MM.1S (cell line): ENCODE measurements at regions not wholly inside any gene's neighbourhood (a gene's known extent, or its start where the extent isn't known, plus 50 kb on each side); places are given as distances from the start of the nearest gene placed in this dataset.

ENCODE experiments used
- DNase-seq: peaks from one replicate; pipeline ENCODE4 v3.0.0-alpha.2; 2015
- H2AFZ ChIP-seq: fragments of 300-600 bp; sonication (generic); 2 replicates; pipeline ENCODE4 v1.6.0; 2016; ENCODE audit warnings: antibody characterized with exemption, low read length
- H3F3A ChIP-seq: fragments of 300-600 bp; sonication (generic); 2 replicates; pipeline ENCODE4 v1.6.1; 2016; ENCODE audit warnings: mild to moderate bottlenecking, antibody characterized with exemption, low read length, moderate library complexity, mixed read lengths; ENCODE audit not compliant: insufficient read depth
- H3K27ac ChIP-seq: fragments of 300-600 bp; sonication (generic); 2 replicates; pipeline ENCODE4 v1.5.1; 2016; ENCODE audit warnings: mild to moderate bottlenecking, low read length
- H3K27me3 ChIP-seq: fragments of 300-600 bp; sonication (generic); replicated peaks from 2 replicates; pipeline ENCODE4 v1.6.0; 2016; ENCODE audit warnings: low read length; ENCODE audit not compliant: insufficient read depth
- H3K36me3 ChIP-seq: fragments of 300-600 bp; sonication (generic); replicated peaks from 2 replicates; pipeline ENCODE4 v1.6.1; 2016; ENCODE audit warnings: mild to moderate bottlenecking, low read length, mixed read lengths; ENCODE audit not compliant: insufficient read depth
- H3K4me1 ChIP-seq: fragments of 300-600 bp; sonication (generic); 2 replicates; pipeline ENCODE4 v1.6.1; 2016; ENCODE audit warnings: low read length, mixed read lengths
- H3K4me2 ChIP-seq: fragments of 300-600 bp; sonication (generic); 2 replicates; pipeline ENCODE4 v1.6.0; 2016; ENCODE audit warnings: low read depth, low read length
- H3K4me3 ChIP-seq: fragments of 300-600 bp; sonication (generic); 2 replicates; pipeline ENCODE4 v1.5.1; 2016; ENCODE audit warnings: low read length, mixed read lengths
- H3K79me2 ChIP-seq: fragments of 300-600 bp; sonication (generic); 2 replicates; pipeline ENCODE4 v1.6.1; 2016; ENCODE audit warnings: mixed run types, low read length, mixed read lengths
- H3K9ac ChIP-seq: fragments of 300-600 bp; sonication (generic); 2 replicates; pipeline ENCODE4 v1.6.1; 2016; ENCODE audit warnings: low read length, mixed read lengths
- H3K9me2 ChIP-seq: fragments of 300-600 bp; sonication (generic); replicated peaks from 2 replicates; pipeline ENCODE4 v1.6.1; 2016; ENCODE audit warnings: mild to moderate bottlenecking, low read length, mixed read lengths; ENCODE audit not compliant: insufficient read depth
- H3K9me3 ChIP-seq: fragments of 300-600 bp; sonication (generic); replicated peaks from 2 replicates; pipeline ENCODE4 v1.6.1; 2016; ENCODE audit warnings: mild to moderate bottlenecking, low read length, mixed read lengths; ENCODE audit not compliant: insufficient read depth
- H4K20me1 ChIP-seq: fragments of 300-600 bp; sonication (generic); 2 replicates; pipeline ENCODE4 v1.6.1; 2016; ENCODE audit warnings: mild to moderate bottlenecking, low read length, moderate library complexity, mixed read lengths; ENCODE audit not compliant: insufficient read depth
- CTCF ChIP-seq: fragments of 300-600 bp; sonication (generic); IDR thresholded peaks from 2 replicates; pipeline ENCODE4 v1.5.1; 2016; ENCODE audit warnings: antibody characterized with exemption, low read length, mixed read lengths
- EZH2 ChIP-seq: fragments of 300-600 bp; sonication (generic); optimal IDR thresholded peaks from 2 replicates; pipeline ENCODE3; 2017; ENCODE audit warnings: low read depth, mild to moderate bottlenecking, antibody characterized with exemption, low read length, mixed read lengths
- EZH2phosphoT487 ChIP-seq: fragments of 300-600 bp; sonication (generic); IDR thresholded peaks from 2 replicates; pipeline ENCODE4 v1.6.1; 2018; ENCODE audit warnings: antibody characterized with exemption, low read length

GRCh38 chr6:7050872-7051779 lies 56.6 kb upstream of the RREB1 start:
- Histone ChIP-seq H3K4me1 (no peaks in the 10 kb centered on the region), H3K9ac (no peak overlapping the region), H3K27ac (no peak overlapping the region), H2AFZ (peak overlapping the region; percentile 89), H4K20me1 (no peaks in the 10 kb centered on the region), H3K36me3 (no peaks in the 10 kb centered on the region), H3K27me3 (peaks cover 6% of the 10 kb centered on the region; the same call in 1 of the 2 replicates), H3K4me3 (peak overlapping the region; percentile 65), H3F3A (no peaks in the 10 kb centered on the region), H3K9me3 (no peaks in the 10 kb centered on the region), H3K4me2 (peak overlapping the region; percentile 96), H3K79me2 (no peaks in the 10 kb centered on the region), H3K9me2 (no peaks in the 10 kb centered on the region)
- no peak for DNase-seq
- no peak for TF ChIP-seq CTCF
- no peak for TF ChIP-seq EZH2
- no peak for TF ChIP-seq EZH2phosphoT487

- TF ChIP-seq CTCF (no peak), EZH2phosphoT487 (no peak), EZH2 (no peak)
- DNase-seq, result no peak
- H3K36me3 ChIP-seq, result no peaks in the 10 kb centered on the region
- peaks cover 6% of the 10 kb centered on the region; the same call in 1 of the 2 replicates for H3K27me3 ChIP-seq
- H2AFZ ChIP-seq, result peak overlapping the region; percentile 89
- H3K4me3 ChIP-seq, result peak overlapping the region; percentile 65
- no peaks in the 10 kb centered on the region for H3K9me2 ChIP-seq
- no peaks in the 10 kb centered on the region for H3K79me2 ChIP-seq
- H3F3A ChIP-seq, result no peaks in the 10 kb centered on the region
- H3K9me3 ChIP-seq, result no peaks in the 10 kb centered on the region
- peak overlapping the region; percentile 96 for H3K4me2 ChIP-seq
- no peaks in the 10 kb centered on the region for H3K4me1 ChIP-seq
- H3K9ac ChIP-seq, result no peak overlapping the region
- no peak overlapping the region for H3K27ac ChIP-seq
- H4K20me1 ChIP-seq, result no peaks in the 10 kb centered on the region
Measured at GRCh38 chr6:7051780-7052442, 55.9 kb upstream of the RREB1 start.

GRCh38 chr6:7052443-7053011 lies 55.2 kb upstream of the RREB1 start:
- H3K9ac ChIP-seq, result no peak overlapping the region
- H2AFZ ChIP-seq, result no peak overlapping the region
- no peaks in the 10 kb centered on the region for H3K9me3 ChIP-seq
- no peaks in the 10 kb centered on the region for H3K9me2 ChIP-seq
- H4K20me1 ChIP-seq, result no peaks in the 10 kb centered on the region
- no peak overlapping the region for H3K4me2 ChIP-seq
- H3K27ac ChIP-seq, result no peak overlapping the region
- no peaks in the 10 kb centered on the region for H3K36me3 ChIP-seq
- no peaks in the 10 kb centered on the region for H3F3A ChIP-seq
- TF ChIP-seq CTCF (no peak), EZH2phosphoT487 (no peak), EZH2 (no peak)
- no peak for DNase-seq
- H3K4me1 ChIP-seq, result no peaks in the 10 kb centered on the region
- peaks cover 6% of the 10 kb centered on the region; the same call in 1 of the 2 replicates for H3K27me3 ChIP-seq
- no peaks in the 10 kb centered on the region for H3K79me2 ChIP-seq
- no peak overlapping the region for H3K4me3 ChIP-seq
